ENCODE measurements at regions not wholly inside any gene's neighbourhood (a gene's known extent, or its start where the extent isn't known, plus 50 kb on each side); places are given as distances from the start of the nearest gene placed in this dataset.

GRCh38 chr18:21972281-21972680, 197.1 kb upstream of the GATA6 start:
- TF ChIP-seq CTCF (IDR thresholded peaks at IDR 0.05): no peak
- TF ChIP-seq POLR2AphosphoS5 (IDR thresholded peaks at IDR 0.05): no peak
